ENCODE measurements at regions not wholly inside any gene's neighbourhood (a gene's known extent, or its start where the extent isn't known, plus 50 kb on each side); places are given as distances from the start of the nearest gene placed in this dataset.

DNA sequence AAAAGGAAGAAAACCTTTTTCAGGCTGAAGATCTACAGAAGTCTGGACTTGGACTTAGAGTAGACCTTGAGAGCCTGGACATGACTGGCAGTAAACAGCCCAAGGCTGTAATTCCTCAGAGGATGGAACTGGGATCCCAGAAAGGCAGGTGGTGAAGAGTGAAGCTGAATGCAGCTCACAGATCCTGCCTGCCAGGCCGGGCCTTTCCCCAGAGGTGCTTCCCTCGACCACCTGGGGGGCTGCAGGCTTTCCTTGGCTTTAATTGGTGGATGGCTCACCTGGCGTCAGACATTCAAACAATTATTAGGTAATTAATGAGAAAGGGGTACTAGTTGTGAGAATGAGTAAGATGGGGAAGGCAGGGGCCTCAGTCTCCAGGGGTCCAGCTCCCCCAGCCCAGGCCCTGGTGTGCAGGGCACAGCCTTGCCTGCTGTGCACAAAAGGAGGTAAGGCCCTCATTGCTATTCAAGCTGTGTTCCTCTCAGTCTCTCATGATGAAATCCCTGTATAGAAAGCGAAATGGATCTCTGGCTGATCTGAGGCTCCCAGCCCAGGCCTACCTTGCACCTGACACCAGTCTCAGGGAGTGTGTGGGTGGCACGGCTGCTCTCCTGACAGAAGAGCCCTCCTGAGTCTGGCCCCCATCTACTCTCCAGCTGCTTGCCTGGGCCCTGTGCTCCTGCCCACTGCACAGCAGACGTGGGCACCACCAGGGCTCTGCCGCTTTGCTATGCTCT, 63.0 kb upstream of the TCL1A start:
- TF ChIP-seq, protein P1, sequence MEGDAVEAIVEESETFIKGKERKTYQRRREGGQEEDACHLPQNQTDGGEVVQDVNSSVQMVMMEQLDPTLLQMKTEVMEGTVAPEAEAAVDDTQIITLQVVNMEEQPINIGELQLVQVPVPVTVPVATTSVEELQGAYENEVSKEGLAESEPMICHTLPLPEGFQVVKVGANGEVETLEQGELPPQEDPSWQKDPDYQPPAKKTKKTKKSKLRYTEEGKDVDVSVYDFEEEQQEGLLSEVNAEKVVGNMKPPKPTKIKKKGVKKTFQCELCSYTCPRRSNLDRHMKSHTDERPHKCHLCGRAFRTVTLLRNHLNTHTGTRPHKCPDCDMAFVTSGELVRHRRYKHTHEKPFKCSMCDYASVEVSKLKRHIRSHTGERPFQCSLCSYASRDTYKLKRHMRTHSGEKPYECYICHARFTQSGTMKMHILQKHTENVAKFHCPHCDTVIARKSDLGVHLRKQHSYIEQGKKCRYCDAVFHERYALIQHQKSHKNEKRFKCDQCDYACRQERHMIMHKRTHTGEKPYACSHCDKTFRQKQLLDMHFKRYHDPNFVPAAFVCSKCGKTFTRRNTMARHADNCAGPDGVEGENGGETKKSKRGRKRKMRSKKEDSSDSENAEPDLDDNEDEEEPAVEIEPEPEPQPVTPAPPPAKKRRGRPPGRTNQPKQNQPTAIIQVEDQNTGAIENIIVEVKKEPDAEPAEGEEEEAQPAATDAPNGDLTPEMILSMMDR (IDR thresholded peaks at IDR 0.05; ENCODE audit: poor library complexity, severe bottlenecking), result no peak
- TF ChIP-seq EZH2 (IDR thresholded peaks at IDR 0.05; ENCODE audit: borderline replicate concordance, insufficient read depth, low read length, poor library complexity, severe bottlenecking) (no peak), EP300 (conservative IDR thresholded peaks at IDR 0.05; ENCODE audit: poor library complexity, severe bottlenecking) (no peak), RAD21 (conservative IDR thresholded peaks at IDR 0.05) (no peak), POLR2AphosphoS5 (IDR thresholded peaks at IDR 0.05) (no peak)
- TF ChIP-seq, protein P2, sequence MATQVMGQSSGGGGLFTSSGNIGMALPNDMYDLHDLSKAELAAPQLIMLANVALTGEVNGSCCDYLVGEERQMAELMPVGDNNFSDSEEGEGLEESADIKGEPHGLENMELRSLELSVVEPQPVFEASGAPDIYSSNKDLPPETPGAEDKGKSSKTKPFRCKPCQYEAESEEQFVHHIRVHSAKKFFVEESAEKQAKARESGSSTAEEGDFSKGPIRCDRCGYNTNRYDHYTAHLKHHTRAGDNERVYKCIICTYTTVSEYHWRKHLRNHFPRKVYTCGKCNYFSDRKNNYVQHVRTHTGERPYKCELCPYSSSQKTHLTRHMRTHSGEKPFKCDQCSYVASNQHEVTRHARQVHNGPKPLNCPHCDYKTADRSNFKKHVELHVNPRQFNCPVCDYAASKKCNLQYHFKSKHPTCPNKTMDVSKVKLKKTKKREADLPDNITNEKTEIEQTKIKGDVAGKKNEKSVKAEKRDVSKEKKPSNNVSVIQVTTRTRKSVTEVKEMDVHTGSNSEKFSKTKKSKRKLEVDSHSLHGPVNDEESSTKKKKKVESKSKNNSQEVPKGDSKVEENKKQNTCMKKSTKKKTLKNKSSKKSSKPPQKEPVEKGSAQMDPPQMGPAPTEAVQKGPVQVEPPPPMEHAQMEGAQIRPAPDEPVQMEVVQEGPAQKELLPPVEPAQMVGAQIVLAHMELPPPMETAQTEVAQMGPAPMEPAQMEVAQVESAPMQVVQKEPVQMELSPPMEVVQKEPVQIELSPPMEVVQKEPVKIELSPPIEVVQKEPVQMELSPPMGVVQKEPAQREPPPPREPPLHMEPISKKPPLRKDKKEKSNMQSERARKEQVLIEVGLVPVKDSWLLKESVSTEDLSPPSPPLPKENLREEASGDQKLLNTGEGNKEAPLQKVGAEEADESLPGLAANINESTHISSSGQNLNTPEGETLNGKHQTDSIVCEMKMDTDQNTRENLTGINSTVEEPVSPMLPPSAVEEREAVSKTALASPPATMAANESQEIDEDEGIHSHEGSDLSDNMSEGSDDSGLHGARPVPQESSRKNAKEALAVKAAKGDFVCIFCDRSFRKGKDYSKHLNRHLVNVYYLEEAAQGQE (IDR thresholded peaks at IDR 0.05; ENCODE audit: borderline replicate concordance), result no peak

Data from neural cell (in vitro differentiated cells).